Prostate gland (tissue), 2 donors: ENCODE measurements at regions not wholly inside any gene's neighbourhood (a gene's known extent, or its start where the extent isn't known, plus 50 kb on each side); places are given as distances from the start of the nearest gene placed in this dataset.

Source experiments
- POLR2A ChIP-seq: fragments of 450-650 bp; IDR thresholded peaks from one replicate; pipeline ENCODE4 v1.6.1; 2016; ENCODE audit warnings: antibody characterized with exemption, mild to moderate bottlenecking
- TF ChIP-seq, protein P1 (sequence below), 4 experiments: fragments of 200-600 bp in 2 of 4; fragments of 450-650 bp in 2 of 4; sonication (generic) in 2 of 4; IDR thresholded peaks; 1 replicate in 3 of 4; 2 replicates in 1 of 4; pipeline ENCODE4 v1.5.1; 2016 to 2019; ENCODE audit warnings: antibody characterized with exemption in 4 of 4, mild to moderate bottlenecking in 2 of 4, moderate library complexity in 2 of 4

DNA sequence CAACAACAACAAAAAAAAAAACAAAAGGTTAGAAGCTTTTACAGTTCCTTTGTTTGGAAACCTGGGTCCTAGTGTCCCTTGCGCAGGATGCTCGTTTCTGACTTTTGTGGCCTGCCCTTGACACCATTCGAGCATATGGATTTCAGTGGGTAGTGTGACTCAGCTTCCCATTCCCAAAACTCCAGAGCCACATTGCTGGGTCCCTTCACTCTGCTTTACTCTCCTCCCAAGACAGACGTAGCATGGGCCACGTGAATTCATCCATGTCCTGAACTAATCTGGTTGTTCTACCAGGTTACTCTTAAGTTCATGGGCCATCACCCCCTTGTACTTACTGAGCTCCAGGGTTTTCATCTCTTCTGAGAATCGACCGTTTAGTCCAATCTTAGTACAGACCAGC is 68.0 kb upstream of the MAX start:
- TF ChIP-seq POLR2A = no peak
- TF ChIP-seq, protein P1, sequence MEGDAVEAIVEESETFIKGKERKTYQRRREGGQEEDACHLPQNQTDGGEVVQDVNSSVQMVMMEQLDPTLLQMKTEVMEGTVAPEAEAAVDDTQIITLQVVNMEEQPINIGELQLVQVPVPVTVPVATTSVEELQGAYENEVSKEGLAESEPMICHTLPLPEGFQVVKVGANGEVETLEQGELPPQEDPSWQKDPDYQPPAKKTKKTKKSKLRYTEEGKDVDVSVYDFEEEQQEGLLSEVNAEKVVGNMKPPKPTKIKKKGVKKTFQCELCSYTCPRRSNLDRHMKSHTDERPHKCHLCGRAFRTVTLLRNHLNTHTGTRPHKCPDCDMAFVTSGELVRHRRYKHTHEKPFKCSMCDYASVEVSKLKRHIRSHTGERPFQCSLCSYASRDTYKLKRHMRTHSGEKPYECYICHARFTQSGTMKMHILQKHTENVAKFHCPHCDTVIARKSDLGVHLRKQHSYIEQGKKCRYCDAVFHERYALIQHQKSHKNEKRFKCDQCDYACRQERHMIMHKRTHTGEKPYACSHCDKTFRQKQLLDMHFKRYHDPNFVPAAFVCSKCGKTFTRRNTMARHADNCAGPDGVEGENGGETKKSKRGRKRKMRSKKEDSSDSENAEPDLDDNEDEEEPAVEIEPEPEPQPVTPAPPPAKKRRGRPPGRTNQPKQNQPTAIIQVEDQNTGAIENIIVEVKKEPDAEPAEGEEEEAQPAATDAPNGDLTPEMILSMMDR (IDR thresholded peaks at IDR 0.05) = no peak
